Frontal cortex (tissue), 3 donors: ENCODE measurements at regions not wholly inside any gene's neighbourhood (a gene's known extent, or its start where the extent isn't known, plus 50 kb on each side); places are given as distances from the start of the nearest gene placed in this dataset.
"Not testable (repeated sequence)": the region's sequence is repeated elsewhere in the genome, so short reads cannot be mapped to it uniquely, and the experiment has no call there.

Experiments used
- DNase-seq, 2 donors: peaks; one replicate each; pipeline ENCODE4 v3.0.0; 2012; ENCODE audit warnings: low spot score in 2 of 2
- FAIRE-seq: peaks from 2 replicates; lab custom pipeline; 2012; peaks lifted over from hg19 to GRCh38; lab: Jason Lieb, UNC
- donor health status: control.
- donor health status: control.
- donor health status: control.

- DNase-seq, result no peak
Observed at GRCh38 chr12:72839696-72840095, 567.5 kb downstream of the TRHDE start.

GRCh38 chr12:72863671-72864070 is 591.5 kb downstream of the TRHDE start:
- FAIRE-seq (no peak), DNase-seq (no peak)

More at GRCh38 chr12:72839696-72840095, 567.5 kb downstream of the TRHDE start:
- FAIRE-seq, result no peak

- FAIRE-seq (no peak), DNase-seq (no peak)
Observed at GRCh38 chr12:72865921-72866320, 593.8 kb downstream of the TRHDE start.

GRCh38 chr12:72869024-72869423 is 596.9 kb downstream of the TRHDE start:
- FAIRE-seq (no peak), DNase-seq (no peak)

- DNase-seq (no peak), FAIRE-seq (no peak)
Observed at GRCh38 chr12:72872238-72872887, 600.2 kb downstream of the TRHDE start.

GRCh38 chr12:72872996-72873395 is 600.8 kb downstream of the TRHDE start:
- DNase-seq (no peak), FAIRE-seq (no peak)

GRCh38 chr12:72876092-72876491 is 603.9 kb downstream of the TRHDE start:
- DNase-seq, result no peak
- FAIRE-seq, result no peak

GRCh38 chr12:72888693-72889092 is 616.5 kb downstream of the TRHDE start:
- DNase-seq (no peak), FAIRE-seq (no peak)

GRCh38 chr12:72889791-72890190 is 617.6 kb downstream of the TRHDE start:
- FAIRE-seq (no peak), DNase-seq (no peak)

GRCh38 chr12:72901685-72902084 is 629.5 kb downstream of the TRHDE start:
- DNase-seq (no peak), FAIRE-seq (no peak)

- DNase-seq (no peak), FAIRE-seq (no peak)
Observed at GRCh38 chr12:72925716-72926115, 653.5 kb downstream of the TRHDE start.

GRCh38 chr12:72931838-72932237 is 659.7 kb downstream of the TRHDE start:
- FAIRE-seq, DNase-seq: not testable (repeated sequence)

- no peak for DNase-seq
- FAIRE-seq, result no peak
Observed at GRCh38 chr12:72937486-72937885, 665.3 kb downstream of the TRHDE start.

- DNase-seq (no peak), FAIRE-seq (no peak)
Observed at GRCh38 chr12:72957454-72957853, 685.3 kb downstream of the TRHDE start.

- DNase-seq, result no peak
- no peak for FAIRE-seq
Observed at GRCh38 chr12:72966684-72967083, 694.5 kb downstream of the TRHDE start.

- DNase-seq (no peak), FAIRE-seq (no peak)
Observed at GRCh38 chr12:72974954-72975555, 702.9 kb downstream of the TRHDE start.

- FAIRE-seq (no peak), DNase-seq (no peak)
Observed at GRCh38 chr12:72978999-72979398, 706.8 kb downstream of the TRHDE start.

- no peak for FAIRE-seq
- no peak for DNase-seq
Observed at GRCh38 chr12:72982356-72982755, 710.2 kb downstream of the TRHDE start.

- FAIRE-seq (no peak), DNase-seq (no peak)
Observed at GRCh38 chr12:72986963-72987362, 714.8 kb downstream of the TRHDE start.

- FAIRE-seq, result no peak
- DNase-seq, result no peak
Observed at GRCh38 chr12:72989458-72989947, 717.3 kb downstream of the TRHDE start.

GRCh38 chr12:72995029-72995428 is 722.9 kb downstream of the TRHDE start:
- DNase-seq, FAIRE-seq: not testable (repeated sequence)

GRCh38 chr12:72995616-72996015 is 723.4 kb downstream of the TRHDE start:
- FAIRE-seq (no peak), DNase-seq (no peak)
